ENCODE measurements at regions not wholly inside any gene's neighbourhood (a gene's known extent, or its start where the extent isn't known, plus 50 kb on each side); places are given as distances from the start of the nearest gene placed in this dataset.
"Not testable (repeated sequence)": the region's sequence is repeated elsewhere in the genome, so short reads cannot be mapped to it uniquely, and the experiment has no call there.

DNA sequence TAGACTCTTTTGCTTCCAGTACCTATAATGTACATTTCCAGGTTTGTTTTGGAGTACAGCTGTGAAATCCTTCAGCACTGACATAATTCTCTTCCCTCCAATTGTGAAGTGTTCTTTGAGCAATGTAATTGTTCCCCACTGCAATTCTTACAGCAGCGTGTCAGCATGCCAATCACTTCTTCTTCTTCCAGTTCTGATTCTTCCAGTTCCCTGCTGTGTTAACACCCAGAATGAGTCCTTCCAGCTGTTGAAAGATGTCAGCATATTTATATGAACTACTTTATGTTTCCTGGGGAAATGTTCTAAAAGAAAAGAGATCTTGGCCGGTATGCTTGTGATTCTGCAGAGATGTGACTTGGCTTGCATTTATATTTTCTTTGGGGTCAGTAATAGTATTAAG is 213.9 kb downstream of the UNC5CL start:
- DNase-seq: no peak

GRCh38 chr6:40823917-40824891 is 214.8 kb downstream of the UNC5CL start:
- not testable (repeated sequence) for DNase-seq

- DNase-seq: no peak
Measured at GRCh38 chr6:40822619-40823018, 216.4 kb downstream of the UNC5CL start.

- no peak for DNase-seq
Measured at GRCh38 chr6:40819182-40819834, 219.7 kb downstream of the UNC5CL start.

DNA sequence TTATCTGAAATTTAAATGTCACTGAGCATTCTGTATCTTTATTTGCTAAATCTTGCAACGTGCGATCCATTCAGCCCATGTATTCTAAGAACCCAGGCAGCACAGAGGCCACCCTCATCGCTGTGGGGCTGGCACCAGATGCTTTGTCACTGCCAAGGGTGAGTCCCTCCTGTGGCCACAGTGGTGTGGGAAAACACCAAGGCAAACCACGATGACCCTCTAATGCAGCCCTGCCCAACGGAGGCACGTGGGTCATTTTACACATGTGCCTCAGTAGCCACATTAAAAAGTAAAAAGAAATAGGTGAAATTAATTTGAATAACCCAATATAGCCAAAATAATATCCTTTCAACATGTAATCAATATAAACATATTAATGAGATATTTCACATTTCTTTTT is 221.7 kb downstream of the UNC5CL start:
- DNase-seq: no peak

- DNase-seq: no peak
Measured at GRCh38 chr6:40816601-40817000, 222.4 kb downstream of the UNC5CL start.

- no peak for DNase-seq
Measured at GRCh38 chr6:40815731-40816130, 223.3 kb downstream of the UNC5CL start.

GRCh38 chr6:40810171-40810570 is 223.0 kb upstream of the LRFN2 start:
- no peak for DNase-seq

GRCh38 chr6:40809627-40810026 is 222.5 kb upstream of the LRFN2 start:
- DNase-seq: no peak

DNA sequence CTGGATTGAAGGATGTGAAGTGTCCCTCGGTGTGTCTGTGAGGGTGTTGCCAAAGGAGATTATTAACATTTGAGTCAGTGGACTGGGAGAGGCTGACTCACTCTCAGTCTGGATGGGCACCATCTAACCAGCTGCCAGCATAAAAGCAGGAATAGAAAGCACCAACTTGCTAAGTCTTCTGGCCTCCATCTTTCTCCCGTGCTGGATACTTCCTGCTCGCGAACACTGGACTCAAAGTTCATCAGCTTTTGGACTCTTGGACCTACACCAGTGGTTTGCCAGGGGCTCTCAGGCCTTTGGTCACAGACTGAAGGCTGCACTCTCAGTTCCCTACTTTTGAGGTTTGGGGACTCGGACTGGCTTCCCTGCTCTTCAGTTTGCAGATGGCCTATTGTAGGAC is 220.3 kb upstream of the LRFN2 start:
- DNase-seq: no peak

DNA sequence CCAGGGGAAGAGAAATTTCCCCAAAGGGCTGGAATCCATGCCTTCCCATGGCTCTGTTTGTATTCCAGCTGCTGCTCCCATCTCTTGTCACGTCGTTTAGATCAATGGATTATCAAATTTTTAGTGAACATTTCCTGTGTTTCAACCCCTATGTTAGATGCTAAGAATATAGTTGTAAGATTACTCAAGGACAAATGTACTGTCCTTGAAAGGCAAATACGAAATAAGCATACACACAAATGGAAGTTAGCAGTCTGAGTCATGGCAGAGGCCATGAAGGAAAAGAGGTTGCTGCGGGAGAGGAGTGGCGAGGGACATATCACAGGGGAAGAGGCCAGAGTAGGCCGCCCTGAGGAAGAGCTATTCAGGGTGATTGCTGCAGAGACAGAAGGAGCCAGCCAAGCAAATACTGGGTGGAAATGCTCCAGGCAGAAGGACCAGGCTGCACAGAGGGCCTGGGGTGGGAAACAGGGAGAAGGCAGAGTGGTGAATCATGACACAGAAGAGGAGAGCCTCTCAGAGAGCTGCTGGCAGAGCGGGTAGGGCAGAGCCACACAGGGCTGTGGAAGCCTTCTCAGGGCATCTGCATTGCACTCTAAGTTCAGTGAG is 219.2 kb upstream of the LRFN2 start:
- DNase-seq: no peak

DNA sequence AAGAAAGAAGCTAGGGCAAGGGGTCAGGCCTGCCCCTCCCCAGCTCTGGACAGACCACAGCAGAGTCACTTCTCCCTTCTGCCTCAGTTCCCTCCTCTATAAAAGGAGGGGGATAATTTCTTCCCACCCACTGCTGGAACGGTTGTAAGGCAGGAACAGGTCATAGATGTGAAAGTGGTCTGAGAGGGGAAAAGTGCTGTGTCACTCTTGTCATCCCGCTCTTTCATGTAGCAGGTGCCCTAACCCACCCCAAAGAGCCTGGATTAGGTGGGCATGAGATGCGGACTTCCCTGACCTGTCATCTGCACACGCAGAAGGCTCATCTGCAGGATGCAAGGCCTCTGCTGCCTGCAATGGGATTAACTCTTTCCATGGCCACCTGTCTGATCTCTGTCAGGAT is 218.2 kb upstream of the LRFN2 start:
- DNase-seq: no peak

DNA sequence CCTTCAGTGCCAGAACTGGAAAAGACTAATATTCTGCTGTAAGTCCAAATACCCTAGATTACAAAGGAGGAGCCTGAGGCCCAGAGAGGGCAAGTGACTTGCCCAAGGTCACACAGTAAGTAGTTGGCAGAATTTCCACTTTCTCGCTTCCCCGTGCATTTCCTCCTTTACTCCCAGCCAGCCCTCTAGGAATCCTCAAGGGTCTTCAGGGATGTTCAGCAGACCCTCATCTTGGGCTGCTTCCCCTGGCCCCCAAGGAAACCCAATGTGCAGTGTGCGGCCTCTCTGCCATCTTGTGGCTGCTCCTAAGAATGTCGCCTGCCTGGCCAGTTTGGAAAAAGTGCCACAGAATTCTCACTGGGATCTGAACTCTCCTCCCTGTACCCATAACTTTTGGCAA is 217.7 kb upstream of the LRFN2 start:
- no peak for DNase-seq

- no peak for DNase-seq
Measured at GRCh38 chr6:40803897-40804702, 216.9 kb upstream of the LRFN2 start.

DNA sequence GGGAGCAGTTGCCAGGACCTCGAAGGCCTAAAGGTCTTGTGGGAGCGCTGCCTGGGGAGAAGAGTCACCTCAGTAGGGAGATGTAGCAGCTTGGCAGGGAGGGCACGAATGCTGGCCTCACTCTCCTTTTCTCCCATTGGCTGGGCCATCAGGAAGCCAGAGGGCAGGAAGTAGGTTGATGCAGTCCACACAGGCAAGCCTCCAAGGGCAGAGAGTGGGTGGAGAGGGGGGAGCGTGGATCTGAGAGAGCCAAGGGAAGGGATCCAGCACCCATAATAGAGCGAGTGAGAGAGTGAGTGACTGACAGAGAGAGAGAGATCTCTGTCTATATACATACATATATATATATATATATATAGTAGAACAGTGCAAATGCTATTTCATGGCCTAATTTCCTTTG is 215.3 kb upstream of the LRFN2 start:
- DNase-seq: no peak

GRCh38 chr6:40799296-40800140 is 212.4 kb upstream of the LRFN2 start:
- no peak for DNase-seq

DNA sequence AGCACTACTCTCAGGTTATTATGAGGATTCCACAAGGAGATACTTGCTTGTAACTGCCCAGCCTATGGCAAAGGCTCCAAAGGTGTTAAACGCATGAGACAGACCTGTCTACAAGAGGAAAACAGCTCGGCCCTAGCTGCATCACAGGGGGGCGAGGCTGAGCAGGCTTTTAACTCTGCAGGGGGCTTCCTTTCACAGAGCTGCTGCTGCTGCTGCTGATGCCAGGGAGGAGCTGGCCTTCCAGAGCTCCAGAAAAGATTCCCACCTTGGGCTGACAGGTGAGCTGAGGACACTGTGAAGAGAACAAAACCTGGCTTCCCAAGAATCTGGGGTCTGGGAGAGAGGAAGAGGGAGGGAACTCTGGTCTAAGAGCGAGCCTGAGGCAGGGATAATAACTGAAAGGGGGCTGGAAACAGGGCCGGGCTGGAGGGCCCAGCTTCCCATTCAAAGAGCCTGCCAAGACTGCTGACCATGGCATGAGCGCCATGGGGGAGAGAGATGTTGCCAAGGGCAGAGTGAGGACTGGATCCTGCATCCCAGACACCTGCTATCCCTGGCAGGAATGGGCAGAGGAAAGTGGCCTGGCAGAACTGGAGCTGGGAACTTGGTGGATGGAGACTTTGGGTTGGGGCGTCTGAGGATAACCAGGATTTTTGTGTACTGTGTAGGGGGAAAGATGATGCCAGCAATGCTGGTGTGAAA is 211.1 kb upstream of the LRFN2 start:
- DNase-seq: no peak

DNA sequence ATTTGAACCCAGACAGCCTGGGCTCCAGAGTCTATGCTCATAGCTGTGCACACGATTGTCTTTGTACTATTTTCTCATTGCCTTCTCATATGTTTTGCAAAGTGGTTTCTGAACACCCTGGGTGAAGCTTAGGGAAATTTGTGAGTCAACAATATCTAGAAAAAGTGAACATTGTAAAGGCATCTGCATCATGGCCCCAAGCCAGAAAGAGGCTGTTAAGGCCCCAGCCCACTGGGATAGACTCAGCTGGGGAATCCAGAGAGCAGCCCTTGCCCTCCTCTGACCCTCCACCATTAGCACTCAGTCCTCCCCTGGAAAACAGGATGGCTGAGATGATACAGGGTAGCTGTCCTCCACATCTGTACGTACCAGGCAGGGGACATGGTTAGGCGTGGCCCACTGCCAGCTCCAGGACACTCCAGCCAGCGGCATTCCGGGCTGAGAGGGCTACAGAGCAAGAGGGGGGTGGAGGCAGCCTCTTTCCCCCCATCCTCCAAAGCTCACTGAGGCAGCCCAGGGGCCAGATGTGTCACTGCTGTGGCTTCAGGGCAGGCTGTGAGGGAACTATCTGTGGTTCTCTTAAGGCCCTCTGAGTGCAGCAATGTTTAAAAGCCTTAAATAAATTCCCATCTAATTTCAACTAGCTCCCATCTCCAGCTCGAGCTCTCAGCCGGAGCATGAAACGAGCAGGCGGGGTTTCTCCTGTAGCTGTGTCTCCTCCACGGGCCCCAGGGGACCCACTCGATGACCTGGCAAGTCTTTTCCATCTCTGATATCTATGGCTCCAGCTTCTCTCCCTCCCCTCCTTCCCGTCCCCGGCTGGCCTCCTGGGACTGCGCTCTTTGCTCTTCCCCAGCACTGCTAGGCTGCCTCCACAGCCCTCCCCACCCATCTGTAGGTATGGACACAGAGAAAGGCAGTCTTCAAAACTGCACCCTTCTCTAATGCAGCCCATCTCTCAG is 209.4 kb upstream of the LRFN2 start:
- DNase-seq: peak; percentile 24

DNA sequence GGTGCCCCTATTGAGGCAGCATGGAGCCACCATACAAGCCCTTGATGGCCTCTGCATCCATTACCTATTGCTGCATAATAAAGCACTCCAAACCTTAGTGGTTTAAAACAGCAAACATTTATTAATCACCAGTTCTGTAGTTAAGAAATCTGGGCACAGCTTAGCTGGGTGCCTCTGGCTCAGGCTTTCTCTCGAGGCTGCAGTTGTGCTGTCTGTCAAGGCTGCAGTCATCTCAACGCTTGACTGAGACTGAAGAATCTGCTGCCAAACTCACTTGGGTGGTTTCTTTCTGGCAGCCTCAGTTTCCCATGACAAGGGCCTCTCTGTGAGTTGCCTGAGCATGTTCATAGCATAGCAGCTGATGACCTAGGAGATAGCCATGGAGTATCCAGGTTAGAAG is 207.4 kb upstream of the LRFN2 start:
- no peak for DNase-seq

GRCh38 chr6:40792183-40792582 is 205.0 kb upstream of the LRFN2 start:
- DNase-seq: no peak
